K562 (cell line): ENCODE measurements at regions not wholly inside any gene's neighbourhood (a gene's known extent, or its start where the extent isn't known, plus 50 kb on each side); places are given as distances from the start of the nearest gene placed in this dataset.

Source experiments
- GABPA ChIP-seq: fragments of 200-800 bp; sonication (Bioruptor generic); conservative IDR thresholded peaks from 2 replicates; pipeline ENCODE4 v1.6.1; 2016; ENCODE audit warnings: low read depth, missing genetic modification characterization, missing compliant biosample characterization
- GATA2 ChIP-seq: sonication (generic); formaldehyde crosslinking; IDR thresholded peaks from 2 replicates; pipeline ENCODE4 v1.4.0; 2020; ENCODE audit warnings: mild to moderate bottlenecking, missing genetic modification reagents
- HNRNPLL ChIP-seq: fragments of 200-400 bp; formaldehyde crosslinking; IDR thresholded peaks from 2 replicates; pipeline ENCODE4 v1.6.1; 2017; ENCODE audit warnings: low read length, low read depth, mild to moderate bottlenecking; ENCODE audit not compliant: poor library complexity, severe bottlenecking
- STAT5B ChIP-seq: fragments of 250-450 bp; sonication (Bioruptor Pico); IDR thresholded peaks from 2 replicates; pipeline ENCODE4 v1.8.0; 2021; ENCODE audit warnings: mild to moderate bottlenecking, inconsistent platforms
- TCFL5 ChIP-seq: fragments of 250-450 bp; sonication (Bioruptor Pico); conservative IDR thresholded peaks from 2 replicates; pipeline ENCODE4 v1.6.1; 2021; ENCODE audit warnings: mild to moderate bottlenecking, moderate library complexity, matching md5 sums
- TEAD4 ChIP-seq, 2 experiments: sonication (generic) in 1 of 2; formaldehyde crosslinking in 1 of 2; IDR thresholded peaks; 2 replicates each; pipeline versions ENCODE4 v1.6.1 to v1.8.0; 2012 to 2022; ENCODE audit warnings: borderline replicate concordance in 1 of 2, inconsistent platforms in 1 of 2, low read length in 1 of 2, mild to moderate bottlenecking in 1 of 2, missing genetic modification reagents in 1 of 2
- TRIM24 ChIP-seq, 2 experiments: fragments of 450-650 bp; IDR thresholded peaks; 2 replicates each; pipeline ENCODE4 v1.6.1; 2016
- UBTF ChIP-seq, 2 experiments: IDR thresholded peaks; 2 replicates each; pipeline ENCODE4 v1.6.1; 2012; ENCODE audit warnings: improper control_type of control experiment in 2 of 2, low read depth in 2 of 2, low read length in 2 of 2, borderline replicate concordance in 1 of 2
- ZBTB33 ChIP-seq: sonication (generic); formaldehyde crosslinking; IDR thresholded peaks from 2 replicates; pipeline ENCODE4 v1.8.1; 2023; ENCODE audit warnings: mild to moderate bottlenecking, missing genetic modification reagents
- ZNF583 ChIP-seq: fragments of 250-450 bp; sonication (Bioruptor Pico); IDR thresholded peaks from 2 replicates; pipeline ENCODE4 v1.4.0; 2020
- ZNF655 ChIP-seq: fragments of 250-450 bp; sonication (Bioruptor Pico); IDR thresholded peaks from 2 replicates; pipeline ENCODE4 v1.5.0; 2021

- TF ChIP-seq ZNF655 (CRISPR knock-in tag) (no peak), TEAD4 (IDR thresholded peaks at IDR 0.05; ENCODE audit: low read length) (no peak), TEAD4 (CRISPR knock-in tag; IDR thresholded peaks at IDR 0.05; ENCODE audit: borderline replicate concordance) (no peak), UBTF (IDR thresholded peaks at IDR 0.05; ENCODE audit: borderline replicate concordance in 1 of 2, low read depth in 2 of 2, low read length in 2 of 2) (no peak), ZBTB33 (CRISPR knock-in tag) (no peak), TCFL5 (no peak), GABPA (tag) (no peak), TRIM24 (IDR thresholded peaks at IDR 0.05) (no peak), ZNF583 (CRISPR knock-in tag) (no peak), HNRNPLL (no peak), GATA2 (CRISPR knock-in tag) (no peak), STAT5B (CRISPR knock-in tag) (no peak)
Measured at GRCh38 chr4:177967328-177967727, 525.1 kb upstream of the AGA start.
